ENCODE measurements at regions not wholly inside any gene's neighbourhood (a gene's known extent, or its start where the extent isn't known, plus 50 kb on each side); places are given as distances from the start of the nearest gene placed in this dataset.

GRCh38 chr6:167671977-167672687 lies 154.6 kb upstream of the AFDN start (continued):
- TF ChIP-seq, protein P1, sequence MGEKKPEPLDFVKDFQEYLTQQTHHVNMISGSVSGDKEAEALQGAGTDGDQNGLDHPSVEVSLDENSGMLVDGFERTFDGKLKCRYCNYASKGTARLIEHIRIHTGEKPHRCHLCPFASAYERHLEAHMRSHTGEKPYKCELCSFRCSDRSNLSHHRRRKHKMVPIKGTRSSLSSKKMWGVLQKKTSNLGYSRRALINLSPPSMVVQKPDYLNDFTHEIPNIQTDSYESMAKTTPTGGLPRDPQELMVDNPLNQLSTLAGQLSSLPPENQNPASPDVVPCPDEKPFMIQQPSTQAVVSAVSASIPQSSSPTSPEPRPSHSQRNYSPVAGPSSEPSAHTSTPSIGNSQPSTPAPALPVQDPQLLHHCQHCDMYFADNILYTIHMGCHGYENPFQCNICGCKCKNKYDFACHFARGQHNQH (CRISPR knock-in tag; IDR thresholded peaks at IDR 0.05): peak; percentile 100
- no peak for TF ChIP-seq MAFF (IDR thresholded peaks at IDR 0.05; ENCODE audit: low read depth, low read length)
- peak; percentile 65; the same call in 1 of the 2 replicates for TF ChIP-seq ZNF776 (CRISPR knock-in tag; IDR thresholded peaks at IDR 0.05)
- no peak for TF ChIP-seq ZNF256 (CRISPR knock-in tag; conservative IDR thresholded peaks at IDR 0.05)
- no peak for TF ChIP-seq SOX6 (IDR thresholded peaks at IDR 0.05)
- TF ChIP-seq SOX6 (CRISPR knock-in tag; IDR thresholded peaks at IDR 0.05): peak; percentile 18
- TF ChIP-seq, protein P2, sequence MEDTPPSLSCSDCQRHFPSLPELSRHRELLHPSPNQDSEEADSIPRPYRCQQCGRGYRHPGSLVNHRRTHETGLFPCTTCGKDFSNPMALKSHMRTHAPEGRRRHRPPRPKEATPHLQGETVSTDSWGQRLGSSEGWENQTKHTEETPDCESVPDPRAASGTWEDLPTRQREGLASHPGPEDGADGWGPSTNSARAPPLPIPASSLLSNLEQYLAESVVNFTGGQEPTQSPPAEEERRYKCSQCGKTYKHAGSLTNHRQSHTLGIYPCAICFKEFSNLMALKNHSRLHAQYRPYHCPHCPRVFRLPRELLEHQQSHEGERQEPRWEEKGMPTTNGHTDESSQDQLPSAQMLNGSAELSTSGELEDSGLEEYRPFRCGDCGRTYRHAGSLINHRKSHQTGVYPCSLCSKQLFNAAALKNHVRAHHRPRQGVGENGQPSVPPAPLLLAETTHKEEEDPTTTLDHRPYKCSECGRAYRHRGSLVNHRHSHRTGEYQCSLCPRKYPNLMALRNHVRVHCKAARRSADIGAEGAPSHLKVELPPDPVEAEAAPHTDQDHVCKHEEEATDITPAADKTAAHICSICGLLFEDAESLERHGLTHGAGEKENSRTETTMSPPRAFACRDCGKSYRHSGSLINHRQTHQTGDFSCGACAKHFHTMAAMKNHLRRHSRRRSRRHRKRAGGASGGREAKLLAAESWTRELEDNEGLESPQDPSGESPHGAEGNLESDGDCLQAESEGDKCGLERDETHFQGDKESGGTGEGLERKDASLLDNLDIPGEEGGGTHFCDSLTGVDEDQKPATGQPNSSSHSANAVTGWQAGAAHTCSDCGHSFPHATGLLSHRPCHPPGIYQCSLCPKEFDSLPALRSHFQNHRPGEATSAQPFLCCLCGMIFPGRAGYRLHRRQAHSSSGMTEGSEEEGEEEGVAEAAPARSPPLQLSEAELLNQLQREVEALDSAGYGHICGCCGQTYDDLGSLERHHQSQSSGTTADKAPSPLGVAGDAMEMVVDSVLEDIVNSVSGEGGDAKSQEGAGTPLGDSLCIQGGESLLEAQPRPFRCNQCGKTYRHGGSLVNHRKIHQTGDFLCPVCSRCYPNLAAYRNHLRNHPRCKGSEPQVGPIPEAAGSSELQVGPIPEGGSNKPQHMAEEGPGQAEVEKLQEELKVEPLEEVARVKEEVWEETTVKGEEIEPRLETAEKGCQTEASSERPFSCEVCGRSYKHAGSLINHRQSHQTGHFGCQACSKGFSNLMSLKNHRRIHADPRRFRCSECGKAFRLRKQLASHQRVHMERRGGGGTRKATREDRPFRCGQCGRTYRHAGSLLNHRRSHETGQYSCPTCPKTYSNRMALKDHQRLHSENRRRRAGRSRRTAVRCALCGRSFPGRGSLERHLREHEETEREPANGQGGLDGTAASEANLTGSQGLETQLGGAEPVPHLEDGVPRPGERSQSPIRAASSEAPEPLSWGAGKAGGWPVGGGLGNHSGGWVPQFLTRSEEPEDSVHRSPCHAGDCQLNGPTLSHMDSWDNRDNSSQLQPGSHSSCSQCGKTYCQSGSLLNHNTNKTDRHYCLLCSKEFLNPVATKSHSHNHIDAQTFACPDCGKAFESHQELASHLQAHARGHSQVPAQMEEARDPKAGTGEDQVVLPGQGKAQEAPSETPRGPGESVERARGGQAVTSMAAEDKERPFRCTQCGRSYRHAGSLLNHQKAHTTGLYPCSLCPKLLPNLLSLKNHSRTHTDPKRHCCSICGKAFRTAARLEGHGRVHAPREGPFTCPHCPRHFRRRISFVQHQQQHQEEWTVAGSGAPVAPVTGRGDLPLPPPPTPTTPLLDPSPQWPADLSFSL (CRISPR knock-in tag; IDR thresholded peaks at IDR 0.05): no peak
- TF ChIP-seq TAF15 (IDR thresholded peaks at IDR 0.05; ENCODE audit: low read depth, low read length, poor library complexity, severe bottlenecking): peak; percentile 76
- TF ChIP-seq TMF1 (CRISPR knock-in tag; IDR thresholded peaks at IDR 0.05; ENCODE audit: low read depth): no peak
- 0 out of 2 replicates have a peak, but pooled peaks have one; percentile 21 for TF ChIP-seq DPF2 (CRISPR knock-in tag; IDR thresholded peaks at IDR 0.05; ENCODE audit: borderline replicate concordance, low read depth)
- peak; percentile 92; the same call in 1 of the 2 replicates for TF ChIP-seq ZNF713 (CRISPR knock-in tag; IDR thresholded peaks at IDR 0.05)
- TF ChIP-seq ZNF230 (CRISPR knock-in tag; IDR thresholded peaks at IDR 0.05): no peak; the same call in 1 of the 2 replicates
- TF ChIP-seq, protein P3, sequence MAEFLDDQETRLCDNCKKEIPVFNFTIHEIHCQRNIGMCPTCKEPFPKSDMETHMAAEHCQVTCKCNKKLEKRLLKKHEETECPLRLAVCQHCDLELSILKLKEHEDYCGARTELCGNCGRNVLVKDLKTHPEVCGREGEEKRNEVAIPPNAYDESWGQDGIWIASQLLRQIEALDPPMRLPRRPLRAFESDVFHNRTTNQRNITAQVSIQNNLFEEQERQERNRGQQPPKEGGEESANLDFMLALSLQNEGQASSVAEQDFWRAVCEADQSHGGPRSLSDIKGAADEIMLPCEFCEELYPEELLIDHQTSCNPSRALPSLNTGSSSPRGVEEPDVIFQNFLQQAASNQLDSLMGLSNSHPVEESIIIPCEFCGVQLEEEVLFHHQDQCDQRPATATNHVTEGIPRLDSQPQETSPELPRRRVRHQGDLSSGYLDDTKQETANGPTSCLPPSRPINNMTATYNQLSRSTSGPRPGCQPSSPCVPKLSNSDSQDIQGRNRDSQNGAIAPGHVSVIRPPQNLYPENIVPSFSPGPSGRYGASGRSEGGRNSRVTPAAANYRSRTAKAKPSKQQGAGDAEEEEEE (CRISPR knock-in tag; IDR thresholded peaks at IDR 0.05; ENCODE audit: borderline replicate concordance): no peak
